BE2C (cell line): ENCODE measurements at regions not wholly inside any gene's neighbourhood (a gene's known extent, or its start where the extent isn't known, plus 50 kb on each side); places are given as distances from the start of the nearest gene placed in this dataset.

Experiments
- DNase-seq: peaks from one replicate; pipeline ENCODE4 v3.0.0-alpha.2; 2020
- H3K27me3 ChIP-seq: fragments of 250-450 bp; sonication (Bioruptor Pico); 2 replicates; pipeline ENCODE4 v1.5.1; 2020; ENCODE audit warnings: mild to moderate bottlenecking
- H3K36me3 ChIP-seq: fragments of 250-450 bp; sonication (Bioruptor Pico); 2 replicates; pipeline ENCODE4 v1.5.1; 2020; ENCODE audit warnings: mild to moderate bottlenecking
- H3K4me1 ChIP-seq: fragments of 250-450 bp; sonication (Bioruptor Pico); 2 replicates; pipeline ENCODE4 v1.5.1; 2020
- H3K4me3 ChIP-seq: 2 replicates; pipeline ENCODE4 v1.5.1; 2011; ENCODE audit warnings: low read depth, low read length
- H3K9me3 ChIP-seq: fragments of 250-450 bp; sonication (Bioruptor Pico); 2 replicates; pipeline ENCODE4 v1.5.1; 2020
- TF ChIP-seq, protein P1 (sequence below): IDR thresholded peaks from 2 replicates; pipeline ENCODE4 v1.5.1; 2012; ENCODE audit warnings: mild to moderate bottlenecking, low read depth, low read length

DNA sequence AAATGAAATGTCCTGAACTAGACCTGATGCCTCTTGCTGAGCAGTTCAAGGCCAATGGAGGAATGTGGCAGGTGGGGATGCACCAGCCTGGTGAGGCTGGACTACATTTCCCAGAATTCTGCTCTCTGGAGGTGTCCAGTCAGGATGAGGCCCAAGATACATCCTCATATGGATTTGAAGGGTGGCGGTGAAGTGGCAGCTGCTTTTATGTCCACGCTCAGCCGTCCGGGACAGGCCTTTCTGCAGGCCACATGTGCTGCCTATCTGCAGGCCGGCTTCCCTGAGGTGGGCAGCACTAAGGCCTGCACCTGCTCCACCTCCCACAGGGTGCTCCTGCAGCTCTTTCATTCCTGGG lies 230.2 kb downstream of the BCL11B start:
- H3K27me3 ChIP-seq, result no peaks in the 10 kb centered on the region
- no peaks in the 10 kb centered on the region for H3K36me3 ChIP-seq
- no peaks in the 10 kb centered on the region for H3K4me1 ChIP-seq
- H3K9me3 ChIP-seq, result no peaks in the 10 kb centered on the region
- no peak for DNase-seq
- TF ChIP-seq, protein P1, sequence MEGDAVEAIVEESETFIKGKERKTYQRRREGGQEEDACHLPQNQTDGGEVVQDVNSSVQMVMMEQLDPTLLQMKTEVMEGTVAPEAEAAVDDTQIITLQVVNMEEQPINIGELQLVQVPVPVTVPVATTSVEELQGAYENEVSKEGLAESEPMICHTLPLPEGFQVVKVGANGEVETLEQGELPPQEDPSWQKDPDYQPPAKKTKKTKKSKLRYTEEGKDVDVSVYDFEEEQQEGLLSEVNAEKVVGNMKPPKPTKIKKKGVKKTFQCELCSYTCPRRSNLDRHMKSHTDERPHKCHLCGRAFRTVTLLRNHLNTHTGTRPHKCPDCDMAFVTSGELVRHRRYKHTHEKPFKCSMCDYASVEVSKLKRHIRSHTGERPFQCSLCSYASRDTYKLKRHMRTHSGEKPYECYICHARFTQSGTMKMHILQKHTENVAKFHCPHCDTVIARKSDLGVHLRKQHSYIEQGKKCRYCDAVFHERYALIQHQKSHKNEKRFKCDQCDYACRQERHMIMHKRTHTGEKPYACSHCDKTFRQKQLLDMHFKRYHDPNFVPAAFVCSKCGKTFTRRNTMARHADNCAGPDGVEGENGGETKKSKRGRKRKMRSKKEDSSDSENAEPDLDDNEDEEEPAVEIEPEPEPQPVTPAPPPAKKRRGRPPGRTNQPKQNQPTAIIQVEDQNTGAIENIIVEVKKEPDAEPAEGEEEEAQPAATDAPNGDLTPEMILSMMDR, result no peak
- no peak overlapping the region for H3K4me3 ChIP-seq

DNA sequence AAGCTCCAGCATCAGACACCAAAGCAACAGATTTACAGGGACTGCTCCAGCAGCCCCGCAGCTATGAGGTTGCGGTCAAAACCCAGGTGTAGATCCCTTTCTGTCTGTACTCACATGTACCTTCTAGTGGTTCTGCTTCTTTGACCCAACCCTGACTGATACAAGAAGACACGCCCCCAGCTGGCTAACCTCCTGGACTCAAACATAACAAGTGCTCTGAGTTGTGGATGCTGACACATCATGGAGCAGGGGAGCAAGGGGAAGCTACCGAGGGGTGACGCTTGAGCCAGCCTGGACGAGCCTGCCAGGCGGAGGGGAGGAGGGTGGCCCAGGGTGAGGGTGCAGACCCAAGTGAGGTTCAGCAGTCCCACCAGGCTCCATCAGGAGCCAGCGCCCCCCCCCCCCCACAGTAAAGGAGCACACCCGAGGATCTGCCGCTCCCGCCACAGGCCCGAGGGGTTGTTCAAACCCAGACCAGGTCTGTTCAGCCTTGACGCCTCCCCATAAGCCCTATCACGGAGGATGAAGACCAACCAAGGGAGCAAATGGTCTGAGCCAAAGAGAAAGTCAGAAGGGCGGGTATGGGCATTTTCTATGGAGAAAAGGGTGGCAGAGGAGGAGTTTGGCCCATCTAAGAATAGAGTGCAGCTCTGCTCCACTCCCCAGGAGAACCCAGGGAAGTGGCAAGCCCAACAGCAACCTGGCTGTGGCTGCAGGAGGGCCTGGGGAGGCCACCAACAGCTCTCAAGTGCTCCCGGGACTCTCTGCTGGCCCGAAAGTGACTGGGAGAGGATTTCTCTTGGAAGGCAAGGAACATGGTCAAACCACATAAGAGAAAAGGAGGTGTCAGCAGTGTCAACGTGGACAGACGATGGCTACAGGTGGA lies 229.4 kb downstream of the BCL11B start:
- no peaks in the 10 kb centered on the region for H3K27me3 ChIP-seq
- H3K4me1 ChIP-seq, result no peaks in the 10 kb centered on the region

DNA sequence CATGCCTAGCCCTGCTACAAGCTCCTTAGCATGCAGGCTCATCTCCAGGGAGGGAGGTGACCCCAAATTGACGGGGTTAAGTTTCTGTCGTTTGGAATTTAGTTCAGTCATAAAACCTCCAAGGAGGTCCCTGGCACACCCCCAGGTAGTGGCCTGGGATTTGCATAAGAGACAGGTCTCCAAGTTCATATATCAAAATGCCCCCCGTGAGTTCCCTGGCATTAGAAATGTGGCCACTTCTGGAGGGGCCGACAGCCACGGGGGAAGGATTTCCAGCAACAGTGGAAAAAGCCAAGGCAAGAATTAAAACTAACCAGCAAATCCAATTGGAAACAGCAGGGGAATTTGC lies 228.8 kb downstream of the BCL11B start:
- H3K36me3 ChIP-seq, result no peaks in the 10 kb centered on the region
- H3K4me3 ChIP-seq, result no peak overlapping the region
- no peaks in the 10 kb centered on the region for H3K4me1 ChIP-seq
- H3K9me3 ChIP-seq, result no peaks in the 10 kb centered on the region
- no peak for DNase-seq
- TF ChIP-seq, protein P1, result no peak
- no peaks in the 10 kb centered on the region for H3K27me3 ChIP-seq

More for the DNA sequence above, 229.4 kb downstream of the BCL11B start:
- no peaks in the 10 kb centered on the region for H3K9me3 ChIP-seq
- H3K36me3 ChIP-seq, result no peaks in the 10 kb centered on the region
- no peak overlapping the region for H3K4me3 ChIP-seq
- DNase-seq, result no peak
- TF ChIP-seq, protein P1, result no peak

DNA sequence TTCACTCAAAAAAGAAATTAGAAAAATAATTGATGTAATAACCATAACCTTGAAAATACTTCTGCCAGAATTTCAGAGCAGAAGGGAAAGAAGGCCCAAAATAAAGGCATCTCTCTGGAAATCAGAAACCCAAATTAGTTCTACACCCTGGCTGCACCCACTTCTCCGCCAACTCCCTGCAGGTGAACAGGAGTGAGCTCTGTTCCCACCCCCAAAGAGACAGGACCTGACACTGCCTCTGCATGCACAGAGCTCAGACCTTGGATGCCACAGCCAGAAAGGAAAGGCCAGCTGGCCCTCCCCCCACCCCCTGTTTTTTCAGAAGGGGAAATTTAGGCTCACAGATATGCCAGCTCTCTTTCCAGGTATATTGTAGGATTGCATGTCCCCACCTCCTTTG lies 228.2 kb downstream of the BCL11B start:
- Histone ChIP-seq H3K9me3 (no peaks in the 10 kb centered on the region), H3K36me3 (no peaks in the 10 kb centered on the region), H3K4me1 (no peaks in the 10 kb centered on the region), H3K27me3 (no peaks in the 10 kb centered on the region), H3K4me3 (no peak overlapping the region)
- DNase-seq, result no peak
- TF ChIP-seq, protein P1, result no peak

DNA sequence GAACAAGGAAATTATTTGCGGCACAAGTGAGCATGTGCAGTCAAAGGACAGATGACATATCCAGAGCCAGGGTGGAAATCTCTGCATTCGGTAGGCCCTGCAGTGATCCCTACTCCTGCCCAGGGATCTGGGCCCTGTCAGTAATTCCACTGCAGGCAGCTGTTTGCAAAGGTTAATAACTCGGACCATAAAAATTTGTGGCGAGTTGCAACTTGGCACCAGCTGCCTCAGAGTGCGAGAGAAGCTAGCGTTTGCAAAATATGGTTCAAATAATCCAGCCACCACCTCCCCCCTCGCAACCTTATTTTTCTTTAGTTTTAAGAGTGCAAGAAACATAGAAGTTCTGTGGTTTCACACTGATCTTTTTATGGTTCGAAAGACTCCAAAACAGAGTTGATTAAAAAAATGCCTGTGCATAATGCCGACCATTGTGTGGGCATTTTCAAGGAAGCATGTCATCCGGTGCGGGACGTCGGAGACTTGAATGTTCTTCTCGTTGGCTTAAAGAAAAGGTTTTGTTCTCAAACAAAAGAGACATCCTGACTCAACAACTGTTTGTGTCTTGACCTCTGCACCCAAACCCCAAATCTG lies 224.5 kb downstream of the BCL11B start:
- Histone ChIP-seq H3K4me3 (no peak overlapping the region), H3K36me3 (no peaks in the 10 kb centered on the region), H3K4me1 (no peaks in the 10 kb centered on the region), H3K27me3 (no peaks in the 10 kb centered on the region), H3K9me3 (no peaks in the 10 kb centered on the region)
- no peak for DNase-seq
- TF ChIP-seq, protein P1, result no peak

DNA sequence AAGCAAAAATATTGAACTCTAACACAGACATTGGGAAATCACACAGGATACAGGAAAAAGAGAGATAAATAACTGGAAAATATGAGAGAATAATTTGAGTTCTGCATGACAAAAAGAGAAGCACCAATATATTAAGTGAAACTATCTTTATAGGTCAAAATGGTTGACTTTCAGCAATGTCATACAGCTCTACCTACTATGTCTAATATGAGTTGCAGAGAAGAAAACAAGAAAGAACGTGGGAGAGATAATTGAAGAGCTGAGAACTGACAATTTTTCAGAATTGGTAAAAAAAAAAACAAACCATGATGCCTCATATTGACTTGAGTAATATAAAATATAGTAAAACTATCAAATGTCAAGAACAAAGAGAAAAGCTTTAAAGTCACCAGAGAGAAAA lies 221.7 kb downstream of the BCL11B start:
- TF ChIP-seq, protein P1, result no peak
- H3K4me3 ChIP-seq, result no peak overlapping the region
- H3K27me3 ChIP-seq, result no peaks in the 10 kb centered on the region
- H3K36me3 ChIP-seq, result no peaks in the 10 kb centered on the region
- no peaks in the 10 kb centered on the region for H3K9me3 ChIP-seq
- no peaks in the 10 kb centered on the region for H3K4me1 ChIP-seq
- no peak for DNase-seq
